ENCODE measurements at regions not wholly inside any gene's neighbourhood (a gene's known extent, or its start where the extent isn't known, plus 50 kb on each side); places are given as distances from the start of the nearest gene placed in this dataset.
"Not testable (repeated sequence)": the region's sequence is repeated elsewhere in the genome, so short reads cannot be mapped to it uniquely, and the experiment has no call there.

- TF ChIP-seq CTCF (IDR thresholded peaks at IDR 0.05; ENCODE audit: extremely low read depth, missing control alignments) = no peak
- peak; percentile 26 for DNase-seq (ENCODE audit: low spot score)
Observed at GRCh38 chr5:163916376-163916775, 411.0 kb downstream of the MAT2B start.

- no peak for TF ChIP-seq CTCF (IDR thresholded peaks at IDR 0.05; ENCODE audit: extremely low read depth, missing control alignments)
- DNase-seq (ENCODE audit: low spot score) = no peak
Observed at GRCh38 chr5:163916861-163917260, 411.4 kb downstream of the MAT2B start.

- no peak for TF ChIP-seq CTCF (IDR thresholded peaks at IDR 0.05; ENCODE audit: extremely low read depth, missing control alignments)
- no peak for DNase-seq (ENCODE audit: low spot score)
Observed at GRCh38 chr5:163917747-163918146, 412.3 kb downstream of the MAT2B start.

- not testable (repeated sequence) for DNase-seq (ENCODE audit: low spot score)
Observed at GRCh38 chr5:163934990-163935389, 429.6 kb downstream of the MAT2B start.

- TF ChIP-seq CTCF (IDR thresholded peaks at IDR 0.05; ENCODE audit: extremely low read depth, missing control alignments) = no peak
- DNase-seq (ENCODE audit: low spot score) = no peak
Observed at GRCh38 chr5:163938595-163938994, 433.2 kb downstream of the MAT2B start.

GRCh38 chr5:163941079-163941478, 435.7 kb downstream of the MAT2B start:
- TF ChIP-seq CTCF (IDR thresholded peaks at IDR 0.05; ENCODE audit: extremely low read depth, missing control alignments) = no peak

GRCh38 chr5:163943546-163943945, 438.1 kb downstream of the MAT2B start:
- TF ChIP-seq CTCF (IDR thresholded peaks at IDR 0.05; ENCODE audit: extremely low read depth, missing control alignments) = no peak

More at GRCh38 chr5:163941079-163941478, 435.7 kb downstream of the MAT2B start:
- no peak for DNase-seq (ENCODE audit: low spot score)

GRCh38 chr5:163944738-163945137, 439.3 kb downstream of the MAT2B start:
- TF ChIP-seq CTCF (IDR thresholded peaks at IDR 0.05; ENCODE audit: extremely low read depth, missing control alignments) = no peak
- no peak for DNase-seq (ENCODE audit: low spot score)

More at GRCh38 chr5:163943546-163943945, 438.1 kb downstream of the MAT2B start:
- no peak for DNase-seq (ENCODE audit: low spot score)
